GM12873 (cell line): ENCODE measurements at regions not wholly inside any gene's neighbourhood (a gene's known extent, or its start where the extent isn't known, plus 50 kb on each side); places are given as distances from the start of the nearest gene placed in this dataset.

Source experiments
- TF ChIP-seq, protein P1 (sequence below): IDR thresholded peaks from 2 replicates; pipeline ENCODE4 v1.5.1; 2012; ENCODE audit warnings: low read depth, mild to moderate bottlenecking, moderate library complexity, low read length, control low read depth; ENCODE audit not compliant: insufficient read depth; ENCODE audit errors: missing control alignments

DNA sequence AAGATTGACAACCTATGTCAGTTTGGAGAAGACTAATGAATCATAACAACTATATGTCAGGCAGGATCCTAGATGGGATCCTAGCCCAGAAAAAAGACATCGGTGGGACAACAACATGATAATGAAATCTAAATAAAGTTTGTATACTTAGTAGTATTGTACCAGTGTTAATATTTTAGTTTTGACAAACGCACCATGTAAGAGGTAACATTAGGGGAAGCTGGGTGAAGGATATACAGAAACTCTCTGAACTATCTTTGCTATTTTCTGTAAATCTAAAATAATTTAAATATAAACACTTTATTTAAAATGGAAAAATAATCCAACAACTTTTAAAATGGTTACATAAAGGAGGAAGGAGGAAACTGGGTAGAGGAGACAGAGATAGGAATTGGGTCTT is 105.6 kb upstream of the AP1S2 start:
- TF ChIP-seq, protein P1, sequence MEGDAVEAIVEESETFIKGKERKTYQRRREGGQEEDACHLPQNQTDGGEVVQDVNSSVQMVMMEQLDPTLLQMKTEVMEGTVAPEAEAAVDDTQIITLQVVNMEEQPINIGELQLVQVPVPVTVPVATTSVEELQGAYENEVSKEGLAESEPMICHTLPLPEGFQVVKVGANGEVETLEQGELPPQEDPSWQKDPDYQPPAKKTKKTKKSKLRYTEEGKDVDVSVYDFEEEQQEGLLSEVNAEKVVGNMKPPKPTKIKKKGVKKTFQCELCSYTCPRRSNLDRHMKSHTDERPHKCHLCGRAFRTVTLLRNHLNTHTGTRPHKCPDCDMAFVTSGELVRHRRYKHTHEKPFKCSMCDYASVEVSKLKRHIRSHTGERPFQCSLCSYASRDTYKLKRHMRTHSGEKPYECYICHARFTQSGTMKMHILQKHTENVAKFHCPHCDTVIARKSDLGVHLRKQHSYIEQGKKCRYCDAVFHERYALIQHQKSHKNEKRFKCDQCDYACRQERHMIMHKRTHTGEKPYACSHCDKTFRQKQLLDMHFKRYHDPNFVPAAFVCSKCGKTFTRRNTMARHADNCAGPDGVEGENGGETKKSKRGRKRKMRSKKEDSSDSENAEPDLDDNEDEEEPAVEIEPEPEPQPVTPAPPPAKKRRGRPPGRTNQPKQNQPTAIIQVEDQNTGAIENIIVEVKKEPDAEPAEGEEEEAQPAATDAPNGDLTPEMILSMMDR: no peak

DNA sequence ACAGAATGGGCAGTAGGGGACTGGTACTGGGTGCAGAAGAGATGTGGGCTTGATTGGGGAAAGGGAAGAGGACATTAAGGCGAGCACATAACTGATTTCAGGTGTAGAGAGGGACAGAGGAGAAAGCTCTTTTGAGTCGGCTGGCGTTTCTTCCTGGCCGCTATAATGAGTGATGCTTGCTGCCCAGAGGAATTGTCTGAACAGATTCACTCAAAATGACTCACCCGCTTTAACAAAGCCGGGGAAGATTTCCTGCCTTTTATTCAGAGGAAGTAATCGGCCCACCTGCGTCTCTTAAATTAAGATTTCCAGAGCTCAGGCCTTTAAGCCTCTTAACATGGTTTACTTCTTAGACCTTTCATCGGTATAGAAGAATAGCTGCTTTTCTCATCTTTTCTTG is 102.1 kb upstream of the AP1S2 start:
- TF ChIP-seq, protein P1: no peak

- TF ChIP-seq, protein P1: no peak
These were observed 99.2 kb upstream of the AP1S2 start for GRCh38 chrX:15953801-15954200.

DNA sequence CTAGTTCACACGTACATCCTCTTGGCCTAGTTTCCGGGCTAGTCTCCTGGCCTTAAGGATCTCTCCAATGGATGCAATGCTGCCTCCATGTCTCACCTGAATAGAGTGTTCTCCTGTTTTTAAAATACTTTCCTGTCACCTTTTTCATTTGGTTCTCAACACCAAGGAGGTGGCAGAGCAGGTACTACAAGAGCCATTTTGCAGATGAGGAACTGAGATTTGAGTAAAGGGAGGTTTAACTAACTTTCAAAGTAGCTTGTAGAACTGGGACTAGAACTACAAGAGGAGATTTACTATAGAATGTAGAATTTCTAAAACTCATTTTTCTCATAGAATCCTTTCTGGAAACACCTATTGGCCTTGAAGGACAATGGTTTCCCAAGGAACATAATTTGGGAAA is 97.6 kb upstream of the AP1S2 start:
- TF ChIP-seq, protein P1: no peak

DNA sequence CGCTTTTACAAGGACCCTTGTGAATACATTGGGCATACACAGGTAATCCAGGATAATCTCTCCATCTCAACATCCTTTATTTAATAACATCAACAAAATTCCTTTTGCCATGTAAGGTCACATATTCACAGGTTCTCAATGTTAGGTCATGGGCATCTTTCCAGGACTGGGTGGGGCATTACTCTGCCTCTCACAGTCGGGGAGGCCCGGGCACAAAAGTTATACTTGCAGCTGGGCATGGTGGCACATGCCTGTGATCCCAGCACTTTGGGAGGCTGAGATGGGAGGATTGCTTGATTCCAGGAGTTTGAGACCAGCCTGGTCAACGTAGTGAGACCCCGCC is 93.7 kb upstream of the AP1S2 start:
- TF ChIP-seq, protein P1: no peak

GRCh38 chrX:15947648-15948317 is 93.2 kb upstream of the AP1S2 start:
- TF ChIP-seq, protein P1: no peak

GRCh38 chrX:15946783-15947580 is 92.4 kb upstream of the AP1S2 start:
- TF ChIP-seq, protein P1: no peak
